SK-N-SH (cell line): ENCODE measurements at regions not wholly inside any gene's neighbourhood (a gene's known extent, or its start where the extent isn't known, plus 50 kb on each side); places are given as distances from the start of the nearest gene placed in this dataset.

Source experiments
- CTCF ChIA-PET: fragments of 300-600, 350-600 bp; formaldehyde crosslinking; extraction: SDS; loops from one replicate; lab custom pipeline; 2021; lab: Yijun Ruan, JAX
- POLR2A ChIA-PET: fragments of 350-600 bp; sonication (Branson Sonifier 250); formaldehyde crosslinking; extraction: SDS; loops from one replicate; lab custom pipeline; 2020; ENCODE audit warnings: antibody characterized with exemption, inconsistent platforms; lab: Yijun Ruan, JAX
- DNase-seq: peaks from one replicate; pipeline ENCODE4 v3.0.0; 2012
- H2AFZ ChIP-seq: fragments of 200-600 bp; sonication (generic); 2 replicates; pipeline ENCODE4 v1.8.1; 2016; ENCODE audit warnings: antibody characterized with exemption, mild to moderate bottlenecking, low read depth
- H3F3A ChIP-seq: fragments of 200-600 bp; sonication (generic); replicated peaks from 2 replicates; pipeline ENCODE3; 2016; ENCODE audit warnings: antibody characterized with exemption, mild to moderate bottlenecking; ENCODE audit not compliant: insufficient read depth
- H3K27ac ChIP-seq, 2 experiments: fragments of 200-500 bp in 1 of 2; fragments of 200-600 bp in 1 of 2; sonication (Bioruptor generic) in 1 of 2; sonication (generic), shearing (Covaris generic) in 1 of 2; 2 replicates each; pipeline versions ENCODE4 v1.5.1 to v1.6.1; 2014 to 2016; ENCODE audit warnings: low read depth in 2 of 2, inconsistent platforms in 1 of 2, low read length in 1 of 2, mild to moderate bottlenecking in 1 of 2, mixed read lengths in 1 of 2
- H3K27me3 ChIP-seq: fragments of 200-600 bp; sonication (generic), shearing (Covaris generic); 2 replicates; pipeline ENCODE4 v1.6.1; 2016; ENCODE audit warnings: mixed run types; ENCODE audit not compliant: insufficient read depth
- H3K36me3 ChIP-seq, 2 experiments: fragments of 200-500 bp in 1 of 2; fragments of 200-600 bp in 1 of 2; sonication (Bioruptor generic) in 1 of 2; sonication (generic) in 1 of 2; replicated peaks in 1 of 2; 2 replicates each; pipeline versions ENCODE3 to v1.5.1; 2014 to 2016; ENCODE audit warnings: low read length in 1 of 2, mild to moderate bottlenecking in 1 of 2; ENCODE audit not compliant: insufficient read depth in 2 of 2, control insufficient read depth in 1 of 2
- H3K4me1 ChIP-seq, 2 experiments: fragments of 200-500 bp in 1 of 2; fragments of 200-600 bp in 1 of 2; sonication (Bioruptor generic) in 1 of 2; sonication (generic), shearing (Covaris generic) in 1 of 2; 2 replicates each; pipeline versions ENCODE4 v1.5.1 to v1.6.1; 2014 to 2016; ENCODE audit warnings: low read depth in 1 of 2, low read length in 1 of 2, mixed run types in 1 of 2; ENCODE audit not compliant: insufficient read depth in 2 of 2, control insufficient read depth in 1 of 2
- H3K4me2 ChIP-seq: fragments of 200-600 bp; sonication (generic), shearing (Covaris generic); 2 replicates; pipeline ENCODE4 v1.6.1; 2017; ENCODE audit warnings: mixed run types
- H3K4me3 ChIP-seq, 2 experiments: fragments of 200-500 bp in 1 of 2; fragments of 200-600 bp in 1 of 2; sonication (Bioruptor generic) in 1 of 2; sonication (generic), shearing (Covaris generic) in 1 of 2; 2 replicates each; pipeline versions ENCODE4 v1.5.1 to v1.8.1; 2014 to 2016; ENCODE audit warnings: low read depth in 2 of 2, inconsistent platforms in 1 of 2, low read length in 1 of 2, mild to moderate bottlenecking in 1 of 2, mixed read lengths in 1 of 2, moderate library complexity in 1 of 2
- H3K79me2 ChIP-seq: fragments of 200-600 bp; sonication (generic); 2 replicates; pipeline ENCODE4 v1.8.1; 2017; ENCODE audit warnings: mild to moderate bottlenecking; ENCODE audit not compliant: insufficient read depth
- H3K9ac ChIP-seq: fragments of 200-600 bp; sonication (generic); 2 replicates; pipeline ENCODE4 v1.6.1; 2017; ENCODE audit warnings: mixed run types
- H3K9me2 ChIP-seq: fragments of 200-600 bp; sonication (generic); 2 replicates; pipeline ENCODE4 v1.6.1; 2017; ENCODE audit warnings: mixed run types
- H3K9me3 ChIP-seq: fragments of 200-600 bp; sonication (generic); 2 replicates; pipeline ENCODE4 v1.6.1; 2017; ENCODE audit warnings: mixed run types, mild to moderate bottlenecking, moderate library complexity
- H4K20me1 ChIP-seq: fragments of 200-600 bp; sonication (generic); 2 replicates; pipeline ENCODE4 v1.6.1; 2017; ENCODE audit warnings: mild to moderate bottlenecking, mixed run types; ENCODE audit not compliant: insufficient read depth
- CHD2 ChIP-seq: fragments of 150-350 bp; IDR thresholded peaks from 2 replicates; pipeline ENCODE4 v1.6.1; 2018; ENCODE audit warnings: low read length; ENCODE audit not compliant: partially characterized antibody
- CTCF ChIP-seq: fragments of 200-600 bp; sonication (generic); IDR thresholded peaks from 2 replicates; pipeline ENCODE4 v1.6.1; 2017; ENCODE audit warnings: antibody characterized with exemption, mild to moderate bottlenecking, moderate library complexity
- ELF1 ChIP-seq: IDR thresholded peaks from 2 replicates; pipeline ENCODE4 v1.4.0; 2012
- EP300 ChIP-seq, 2 experiments: IDR thresholded peaks; 2 replicates each; pipeline versions ENCODE4 v1.4.0 to v1.6.1; 2012; ENCODE audit warnings: borderline replicate concordance in 1 of 2, low read depth in 1 of 2, low read length in 1 of 2
- EZH2phosphoT487 ChIP-seq: fragments of 200-600 bp; sonication (generic); IDR thresholded peaks from 2 replicates; pipeline ENCODE4 v1.6.1; 2017; ENCODE audit warnings: low read depth, mixed run types, mild to moderate bottlenecking, antibody characterized with exemption, moderate library complexity, borderline replicate concordance
- FOSL2 ChIP-seq: IDR thresholded peaks from 2 replicates; pipeline ENCODE4 v1.4.0; 2012; ENCODE audit warnings: low read depth, mild to moderate bottlenecking, moderate library complexity, borderline replicate concordance
- FOXJ3 ChIP-seq: sonication (generic); formaldehyde crosslinking; IDR thresholded peaks from 2 replicates; pipeline ENCODE4 v1.5.1; 2020; ENCODE audit warnings: mild to moderate bottlenecking, missing genetic modification reagents
- FOXM1 ChIP-seq: IDR thresholded peaks from 2 replicates; pipeline ENCODE4 v1.4.0; 2012; ENCODE audit warnings: low read depth, mild to moderate bottlenecking
- GABPA ChIP-seq: IDR thresholded peaks from 2 replicates; pipeline ENCODE4 v1.4.0; 2012; ENCODE audit warnings: low read depth, mild to moderate bottlenecking
- GATA2 ChIP-seq: sonication (generic); formaldehyde crosslinking; IDR thresholded peaks from 2 replicates; pipeline ENCODE4 v1.5.0; 2020; ENCODE audit warnings: mild to moderate bottlenecking, missing genetic modification reagents
- JUND ChIP-seq: IDR thresholded peaks from 2 replicates; pipeline ENCODE4 v1.4.0; 2012
- MAX ChIP-seq: IDR thresholded peaks from 2 replicates; pipeline ENCODE4 v1.4.0; 2012; ENCODE audit warnings: low read depth
- NRF1 ChIP-seq: IDR thresholded peaks from 2 replicates; pipeline ENCODE4 v1.6.1; 2012; ENCODE audit warnings: low read depth, mild to moderate bottlenecking, low read length
- PBX3 ChIP-seq: IDR thresholded peaks from 2 replicates; pipeline ENCODE4; 2012
- POLR2AphosphoS5 ChIP-seq: IDR thresholded peaks from 2 replicates; pipeline ENCODE4 v1.6.1; 2012; ENCODE audit warnings: low read depth, low read length
- RAD21 ChIP-seq: IDR thresholded peaks from 2 replicates; pipeline ENCODE4 v1.6.1; 2012; ENCODE audit warnings: mild to moderate bottlenecking, low read length
- RXRA ChIP-seq: IDR thresholded peaks from 2 replicates; pipeline ENCODE4 v1.4.0; 2012; ENCODE audit warnings: low read depth, mild to moderate bottlenecking, borderline replicate concordance
- SIN3A ChIP-seq: IDR thresholded peaks from 2 replicates; pipeline ENCODE4 v1.6.1; 2012; ENCODE audit warnings: low read depth, mild to moderate bottlenecking, low read length, moderate library complexity, borderline replicate concordance
- TAF1 ChIP-seq: IDR thresholded peaks from 2 replicates; pipeline ENCODE4 v1.6.1; 2012; ENCODE audit warnings: low read depth, mild to moderate bottlenecking, low read length, moderate library complexity, borderline replicate concordance
- TEAD4 ChIP-seq: IDR thresholded peaks from 2 replicates; pipeline ENCODE4 v1.4.0; 2012; ENCODE audit warnings: mild to moderate bottlenecking, borderline replicate concordance; ENCODE audit not compliant: insufficient read depth
- USF1 ChIP-seq: IDR thresholded peaks from 2 replicates; pipeline ENCODE4 v1.4.0; 2012; ENCODE audit warnings: low read depth, borderline replicate concordance
- YY1 ChIP-seq: IDR thresholded peaks from 2 replicates; pipeline ENCODE4 v1.4.0; 2012; ENCODE audit warnings: low read depth, mild to moderate bottlenecking
- WGBS: methylation state at CpG from one replicate; pipeline ENCODE4 v1.1.6; 2017; ENCODE audit warnings: low lambda C conversion rate; 5-methylcytosine and 5-hydroxymethylcytosine counted together

DNA sequence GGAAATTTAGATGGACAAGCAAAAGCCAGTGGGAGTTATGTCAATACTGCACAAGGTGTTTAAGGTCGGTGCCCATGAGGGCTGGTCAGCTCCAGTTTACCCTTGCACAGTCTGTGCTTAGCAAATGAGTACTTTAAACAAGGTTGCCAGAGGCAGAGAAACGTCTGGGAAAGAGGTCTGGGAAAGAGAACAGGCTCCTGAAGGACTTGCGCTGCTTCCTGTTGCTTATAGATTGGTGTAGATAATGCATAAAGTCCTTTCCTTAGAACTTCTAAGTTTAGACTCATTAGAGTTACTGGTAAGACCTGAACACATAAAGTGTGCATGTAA lies 162.6 kb upstream of the P2RY1 start:
- no peak overlapping the region for H3K4me2 ChIP-seq
- TF ChIP-seq POLR2AphosphoS5 (no peak), FOXM1 (no peak), MAX (no peak), RAD21 (no peak), TAF1 (no peak), USF1 (no peak), YY1 (no peak), CTCF (no peak), GABPA (no peak), SIN3A (no peak), CHD2 (no peak), NRF1 (no peak), GATA2 (no peak), ELF1 (no peak), FOXJ3 (CRISPR knock-in tag) (no peak), RXRA (no peak), EP300 (IDR thresholded peaks at IDR 0.05; ENCODE audit: borderline replicate concordance in 1 of 2, low read depth in 1 of 2, low read length in 1 of 2) (no peak)
- no peak overlapping the region for H3K4me3 ChIP-seq
- H3K4me1 ChIP-seq: peaks cover 0 to 3% of the 10 kb centered on the region in 2 experiments; a peak in 1 of 4 replicates
- 36% methylated on average over 3 of the region's 3 CpGs for WGBS
- no peak overlapping the region for H3K9ac ChIP-seq
- no peaks in the 10 kb centered on the region for H3F3A ChIP-seq
- H3K36me3 ChIP-seq: no peaks in the 10 kb centered on the region
- H3K9me2 ChIP-seq: no peaks in the 10 kb centered on the region
- no peaks in the 10 kb centered on the region; the same call in 1 of the 2 replicates for H3K27me3 ChIP-seq
- H3K27ac ChIP-seq: no peak overlapping the region
- no peak for DNase-seq
- no peaks in the 10 kb centered on the region for H3K79me2 ChIP-seq
- no peaks in the 10 kb centered on the region for H4K20me1 ChIP-seq
- H2AFZ ChIP-seq: no peak overlapping the region
- ChIA-PET POLR2A (no interaction called here), CTCF (no interaction called here)
- no peaks in the 10 kb centered on the region for H3K9me3 ChIP-seq

- no peak overlapping the region for H3K27ac ChIP-seq
- no peaks in the 10 kb centered on the region for H3F3A ChIP-seq
- 0 out of 2 replicates have a peak, but pooled peaks cover 4% of the 10 kb centered on the region for H3K9me2 ChIP-seq
- H3K4me2 ChIP-seq: no peak overlapping the region
- no peaks in the 10 kb centered on the region for H3K79me2 ChIP-seq
- H3K36me3 ChIP-seq: no peaks in the 10 kb centered on the region
- no peak for TF ChIP-seq CTCF
- TF ChIP-seq SIN3A: no peak
- no peak for TF ChIP-seq GATA2
- TF ChIP-seq MAX: no peak
- TF ChIP-seq EZH2phosphoT487: no peak
- no peak for TF ChIP-seq JUND
- TF ChIP-seq FOSL2: no peak
- no peak for TF ChIP-seq PBX3
- TF ChIP-seq TEAD4: no peak
- no peaks in the 10 kb centered on the region for H4K20me1 ChIP-seq
- no peak overlapping the region for H3K4me3 ChIP-seq
- H3K9ac ChIP-seq: no peak overlapping the region
- H3K4me1 ChIP-seq: peaks cover 0 to 3% of the 10 kb centered on the region in 2 experiments; a peak in 1 of 4 replicates
- no peaks in the 10 kb centered on the region for H3K9me3 ChIP-seq
- WGBS: 45% methylated on average over 2 of the region's 2 CpGs
- ChIA-PET POLR2A (no interaction called here), CTCF (interaction anchor here (1.2 kb wide), 2 partner anchors 11 to 21 kb away, joined by 4 read pairs; no protein-coding TSS in a partner anchor)
- H3K27me3 ChIP-seq: no peaks in the 10 kb centered on the region; the same call in 1 of the 2 replicates
- no peak for DNase-seq
- no peak overlapping the region for H2AFZ ChIP-seq
Observed at GRCh38 chr3:152676810-152677379, 158.0 kb upstream of the P2RY1 start.
